AG04450 (cell line): ENCODE measurements at regions not wholly inside any gene's neighbourhood (a gene's known extent, or its start where the extent isn't known, plus 50 kb on each side); places are given as distances from the start of the nearest gene placed in this dataset.

Experiments used
- CTCF ChIA-PET: fragments of 300-600, 350-600 bp; formaldehyde crosslinking; extraction: SDS; loops from one replicate; lab custom pipeline; 2022; ENCODE audit warnings: antibody characterized with exemption, inconsistent platforms; lab: Charles Lee
- POLR2A ChIA-PET: fragments of 350-600 bp; formaldehyde crosslinking; extraction: SDS; loops from one replicate; lab custom pipeline; 2021; ENCODE audit warnings: antibody characterized with exemption, inconsistent platforms; lab: Yijun Ruan, JAX
- DNase-seq: peaks from one replicate; pipeline ENCODE4 v3.0.0-alpha.2; 2011; ENCODE audit warnings: low read depth, low spot score
- H3K27ac ChIP-seq: one replicate; pipeline ENCODE4 v1.5.1; 2012; ENCODE audit warnings: low read depth, low read length, control low read depth
- H3K27me3 ChIP-seq: one replicate; pipeline ENCODE4 v1.6.0; 2012; ENCODE audit warnings: low read length; ENCODE audit not compliant: control insufficient read depth, insufficient read depth
- H3K4me3 ChIP-seq: 2 replicates; pipeline ENCODE4 v1.5.1; 2011; ENCODE audit warnings: mild to moderate bottlenecking, low read depth, low read length, control low read depth
- H3K9me3 ChIP-seq: 2 replicates; pipeline ENCODE4 v1.5.1; 2012; ENCODE audit warnings: low read length; ENCODE audit not compliant: control insufficient read depth, insufficient read depth
- TF ChIP-seq, protein P1 (sequence below): IDR thresholded peaks from 2 replicates; pipeline ENCODE4 v1.5.1; 2011; ENCODE audit warnings: low read depth, low read length, control low read depth, inconsistent platforms

GRCh38 chr13:83265279-83265678, 617.0 kb downstream of the SLITRK1 start:
- Histone ChIP-seq H3K27me3 (no peaks in the 10 kb centered on the region), H3K9me3 (no peaks in the 10 kb centered on the region), H3K27ac (no peak overlapping the region), H3K4me3 (no peak overlapping the region)
- DNase-seq, result no peak
- CTCF ChIA-PET, result no interaction called here
- TF ChIP-seq, protein P1, sequence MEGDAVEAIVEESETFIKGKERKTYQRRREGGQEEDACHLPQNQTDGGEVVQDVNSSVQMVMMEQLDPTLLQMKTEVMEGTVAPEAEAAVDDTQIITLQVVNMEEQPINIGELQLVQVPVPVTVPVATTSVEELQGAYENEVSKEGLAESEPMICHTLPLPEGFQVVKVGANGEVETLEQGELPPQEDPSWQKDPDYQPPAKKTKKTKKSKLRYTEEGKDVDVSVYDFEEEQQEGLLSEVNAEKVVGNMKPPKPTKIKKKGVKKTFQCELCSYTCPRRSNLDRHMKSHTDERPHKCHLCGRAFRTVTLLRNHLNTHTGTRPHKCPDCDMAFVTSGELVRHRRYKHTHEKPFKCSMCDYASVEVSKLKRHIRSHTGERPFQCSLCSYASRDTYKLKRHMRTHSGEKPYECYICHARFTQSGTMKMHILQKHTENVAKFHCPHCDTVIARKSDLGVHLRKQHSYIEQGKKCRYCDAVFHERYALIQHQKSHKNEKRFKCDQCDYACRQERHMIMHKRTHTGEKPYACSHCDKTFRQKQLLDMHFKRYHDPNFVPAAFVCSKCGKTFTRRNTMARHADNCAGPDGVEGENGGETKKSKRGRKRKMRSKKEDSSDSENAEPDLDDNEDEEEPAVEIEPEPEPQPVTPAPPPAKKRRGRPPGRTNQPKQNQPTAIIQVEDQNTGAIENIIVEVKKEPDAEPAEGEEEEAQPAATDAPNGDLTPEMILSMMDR, result no peak
- POLR2A ChIA-PET, result no interaction called here

DNA sequence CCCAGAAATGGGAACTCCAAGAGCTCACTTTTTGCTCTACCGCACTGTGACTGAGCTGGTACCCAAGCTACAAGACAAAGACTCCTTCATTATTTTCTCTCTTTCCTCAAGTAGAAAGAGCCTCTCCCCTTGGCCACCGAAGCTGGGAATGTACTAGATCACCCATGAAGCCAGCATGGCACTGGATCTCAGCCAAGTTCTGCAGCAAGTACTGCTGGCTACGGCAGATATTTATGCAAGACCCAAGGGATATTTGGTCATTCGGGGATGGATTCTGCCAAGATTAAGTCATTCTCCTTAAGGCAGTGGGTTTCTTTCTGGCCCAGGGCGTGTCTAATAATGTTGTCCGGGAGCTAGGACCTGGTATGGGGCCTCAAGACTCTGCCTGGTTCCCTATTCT, 633.5 kb downstream of the SLITRK1 start:
- DNase-seq, result no peak
- H3K27ac ChIP-seq, result no peak overlapping the region
- H3K27me3 ChIP-seq, result no peaks in the 10 kb centered on the region
- CTCF ChIA-PET, result no interaction called here
- no peak overlapping the region for H3K4me3 ChIP-seq
- TF ChIP-seq, protein P1, result no peak
- H3K9me3 ChIP-seq, result no peaks in the 10 kb centered on the region
- POLR2A ChIA-PET, result no interaction called here

DNA sequence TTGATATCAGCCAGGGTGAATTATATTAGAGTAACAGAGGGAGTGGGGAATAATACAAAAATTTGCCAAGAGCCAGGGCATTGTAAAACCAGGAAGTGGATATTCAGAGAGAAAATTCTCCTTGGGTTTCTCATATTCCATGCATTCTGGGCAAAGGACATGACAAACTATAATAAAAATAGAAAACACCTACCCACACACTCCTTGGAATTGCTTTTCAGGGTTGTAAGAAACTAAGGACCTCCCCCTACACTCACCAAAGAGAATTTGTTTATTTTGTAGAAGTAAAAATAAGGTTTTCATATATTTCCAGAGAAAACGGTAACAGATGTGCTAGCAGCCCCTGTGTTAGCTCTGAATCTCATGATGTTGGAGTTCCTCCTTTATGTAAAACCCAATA, 649.6 kb downstream of the SLITRK1 start:
- POLR2A ChIA-PET, result no interaction called here
- H3K27ac ChIP-seq, result no peak overlapping the region
- no peak overlapping the region for H3K4me3 ChIP-seq
- no peak for DNase-seq
- no peaks in the 10 kb centered on the region for H3K27me3 ChIP-seq
- CTCF ChIA-PET, result no interaction called here
- TF ChIP-seq, protein P1, result no peak
- H3K9me3 ChIP-seq, result no peaks in the 10 kb centered on the region

GRCh38 chr13:83229574-83230305, 652.5 kb downstream of the SLITRK1 start:
- CTCF ChIA-PET, result no interaction called here

DNA sequence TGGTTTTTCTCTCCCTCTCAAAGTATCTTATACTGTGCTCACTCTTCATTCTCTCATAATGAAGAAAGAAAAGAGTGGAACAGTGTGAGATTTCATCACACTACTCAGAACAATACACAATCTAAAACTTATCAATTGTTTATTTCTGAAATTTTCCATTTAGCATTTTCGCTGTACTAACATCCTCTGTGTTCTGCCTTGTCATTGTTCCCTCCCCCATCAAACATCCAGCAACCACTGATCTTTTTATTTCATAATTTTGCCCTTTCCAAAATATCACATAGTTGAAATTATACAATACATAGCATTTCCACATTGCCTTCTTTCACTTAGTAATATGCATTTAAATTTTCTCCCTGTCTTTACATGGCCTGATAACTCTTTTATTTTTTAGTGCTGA, 658.7 kb downstream of the SLITRK1 start:
- Histone ChIP-seq H3K4me3 (no peak overlapping the region), H3K27ac (no peak overlapping the region), H3K27me3 (no peaks in the 10 kb centered on the region), H3K9me3 (no peaks in the 10 kb centered on the region)
- ChIA-PET CTCF (no interaction called here), POLR2A (no interaction called here)
- TF ChIP-seq, protein P1, result no peak
- no peak for DNase-seq

More at GRCh38 chr13:83229574-83230305, 652.5 kb downstream of the SLITRK1 start:
- no peak overlapping the region for H3K4me3 ChIP-seq
- TF ChIP-seq, protein P1, result no peak
- no peak overlapping the region for H3K27ac ChIP-seq
- DNase-seq, result no peak
- no peaks in the 10 kb centered on the region for H3K27me3 ChIP-seq
- no peaks in the 10 kb centered on the region for H3K9me3 ChIP-seq
- POLR2A ChIA-PET, result no interaction called here
